HCT116 (cell line): ENCODE measurements at regions not wholly inside any gene's neighbourhood (a gene's known extent, or its start where the extent isn't known, plus 50 kb on each side); places are given as distances from the start of the nearest gene placed in this dataset.

Experiments
- ATAC-seq: fragments of 200-7000 bp; cut with Tn5 transposase; 2 replicates; pipeline ENCODE4 v1.9.1; 2020; ENCODE audit warnings: mild to moderate bottlenecking, moderate library complexity
- BruUV-seq: library from RNA; stranded (reverse); fragments of 400-500 nt; replicated peaks from 2 replicates; lab custom pipeline; 2021; lab: Mats Ljungman, UMichigan
- CTCF ChIA-PET: fragments of 300-600 bp; sonication (Branson Sonifier 250); formaldehyde crosslinking; loops from one replicate; lab custom pipeline; 2021; ENCODE audit warnings: antibody characterized with exemption; lab: Charles Lee
- POLR2A ChIA-PET: fragments of 300-600, 350-600 bp; sonication (Branson Sonifier 250); formaldehyde crosslinking; loops from one replicate; lab custom pipeline; 2021; ENCODE audit warnings: antibody characterized with exemption; lab: Charles Lee
- RAD21 ChIA-PET, 2 experiments: fragments of 300-600 bp; sonication (Branson Sonifier 250); formaldehyde crosslinking; loops; one replicate each; lab custom pipeline; 2023; ENCODE audit warnings: low total read pairs in 2 of 2; ENCODE audit not compliant: uncharacterized antibody in 2 of 2, unreplicated experiment in 2 of 2, low non-redundant PET in 1 of 2; lab: Charles Lee
- DNase-seq: peaks from one replicate; pipeline ENCODE4 v3.0.0-alpha.2; 2010; ENCODE audit warnings: low read depth, low spot score
- H2AFZ ChIP-seq: fragments of 200-600 bp; shearing (Covaris generic), sonication (generic); 2 replicates; pipeline ENCODE4 v1.6.1; 2017; ENCODE audit warnings: low read depth, mixed run types, mixed read lengths, antibody characterized with exemption, low read length; ENCODE audit not compliant: poor library complexity, severe bottlenecking
- H3K27ac ChIP-seq: 2 replicates; pipeline ENCODE4 v1.5.1; 2012; ENCODE audit warnings: low read depth, low read length
- H3K27me3 ChIP-seq: fragments of 200-600 bp; sonication (generic); 2 replicates; pipeline ENCODE4 v1.6.1; 2016; ENCODE audit warnings: mixed run types, low read length, mixed read lengths; ENCODE audit not compliant: insufficient read depth
- H3K36me3 ChIP-seq, 2 experiments: fragments of 200-500 bp in 1 of 2; fragments of 200-600 bp in 1 of 2; sonication (Bioruptor generic) in 1 of 2; sonication (generic) in 1 of 2; 2 replicates each; pipeline versions ENCODE4 v1.5.1 to v1.6.1; 2014 to 2016; ENCODE audit warnings: low read length in 2 of 2, inconsistent platforms in 1 of 2, mixed read lengths in 1 of 2, mixed run types in 1 of 2; ENCODE audit not compliant: insufficient read depth in 2 of 2, control insufficient read depth in 1 of 2
- H3K4me1 ChIP-seq, 2 experiments: fragments of 200-600 bp in 1 of 2; sonication (generic) in 1 of 2; 2 replicates each; pipeline versions ENCODE4 v1.5.1 to v1.6.1; 2012 to 2017; ENCODE audit warnings: low read length in 2 of 2, inconsistent platforms in 1 of 2, mild to moderate bottlenecking in 1 of 2, mixed read lengths in 1 of 2, mixed run types in 1 of 2, moderate library complexity in 1 of 2; ENCODE audit not compliant: insufficient read depth in 2 of 2, control insufficient read depth in 1 of 2
- H3K4me2 ChIP-seq: fragments of 200-600 bp; sonication (generic); 2 replicates; pipeline ENCODE4 v1.6.1; 2017; ENCODE audit warnings: mixed run types, low read length, mixed read lengths
- H3K4me3 ChIP-seq, 2 experiments: fragments of 200-600 bp in 1 of 2; sonication (generic) in 1 of 2; replicated peaks in 1 of 2; 2 replicates each; pipeline ENCODE4 v1.5.1; 2011 to 2016; ENCODE audit warnings: low read length in 2 of 2, control low read depth in 1 of 2, low read depth in 1 of 2, mild to moderate bottlenecking in 1 of 2, mixed read lengths in 1 of 2, mixed run types in 1 of 2
- H3K79me2 ChIP-seq: fragments of 200-600 bp; sonication (generic); 2 replicates; pipeline ENCODE4 v1.6.1; 2017; ENCODE audit warnings: mild to moderate bottlenecking, mixed run types, low read length, moderate library complexity, mixed read lengths; ENCODE audit not compliant: insufficient read depth
- H3K9ac ChIP-seq: fragments of 200-600 bp; sonication (generic); 2 replicates; pipeline ENCODE4 v1.6.1; 2016; ENCODE audit warnings: low read length, mixed read lengths
- H3K9me2 ChIP-seq: fragments of 200-600 bp; sonication (generic), shearing (Covaris generic); 2 replicates; pipeline ENCODE4 v1.6.1; 2017; ENCODE audit warnings: mixed run types, mild to moderate bottlenecking, moderate library complexity; ENCODE audit not compliant: insufficient read depth
- H3K9me3 ChIP-seq, 2 experiments: fragments of 200-500 bp in 1 of 2; fragments of 200-600 bp in 1 of 2; sonication (Bioruptor generic) in 1 of 2; sonication (generic) in 1 of 2; 2 replicates each; pipeline ENCODE4 v1.6.1; 2014 to 2017; ENCODE audit warnings: low read length in 2 of 2, mixed read lengths in 2 of 2, inconsistent platforms in 1 of 2, low read depth in 1 of 2, mild to moderate bottlenecking in 1 of 2, mixed run types in 1 of 2, moderate library complexity in 1 of 2; ENCODE audit not compliant: control insufficient read depth in 1 of 2, insufficient read depth in 1 of 2
- H4K20me1 ChIP-seq: fragments of 200-600 bp; sonication (generic), shearing (Covaris generic); 2 replicates; pipeline ENCODE4 v1.6.1; 2017; ENCODE audit warnings: mixed run types, mild to moderate bottlenecking, moderate library complexity; ENCODE audit not compliant: insufficient read depth
- CBX3 ChIP-seq: IDR thresholded peaks from 2 replicates; pipeline ENCODE4 v1.6.1; 2012; ENCODE audit warnings: low read depth
- CEBPB ChIP-seq: IDR thresholded peaks from 2 replicates; pipeline ENCODE4 v1.6.1; 2012; ENCODE audit warnings: low read depth
- EGR1 ChIP-seq: IDR thresholded peaks from 2 replicates; pipeline ENCODE4 v1.6.1; 2012; ENCODE audit warnings: low read depth
- ELF1 ChIP-seq: IDR thresholded peaks from 2 replicates; pipeline ENCODE4 v1.6.1; 2012; ENCODE audit warnings: low read depth, borderline replicate concordance
- EZH2 ChIP-seq: fragments of 200-600 bp; sonication (generic); IDR thresholded peaks from 2 replicates; pipeline ENCODE4 v1.6.1; 2017; ENCODE audit warnings: antibody characterized with exemption, mixed run types
- EZH2phosphoT487 ChIP-seq: fragments of 200-600 bp; IDR thresholded peaks from 2 replicates; pipeline ENCODE4 v1.6.1; 2018; ENCODE audit warnings: antibody characterized with exemption, borderline replicate concordance
- FOSL1 ChIP-seq: IDR thresholded peaks from 2 replicates; pipeline ENCODE4 v1.6.1; 2012; ENCODE audit warnings: low read depth
- JUND ChIP-seq: IDR thresholded peaks from 2 replicates; pipeline ENCODE4 v1.6.1; 2012
- POLR2AphosphoS5 ChIP-seq: IDR thresholded peaks from 2 replicates; pipeline ENCODE4 v1.6.1; 2011; ENCODE audit warnings: mild to moderate bottlenecking, low read depth, low read length, moderate library complexity
- RAD21 ChIP-seq: IDR thresholded peaks from 2 replicates; pipeline ENCODE4 v1.6.1; 2012; ENCODE audit warnings: low read depth, mild to moderate bottlenecking
- SRF ChIP-seq: IDR thresholded peaks from 2 replicates; pipeline ENCODE4 v1.6.1; 2012; ENCODE audit warnings: low read depth
- TCF7L2 ChIP-seq: IDR thresholded peaks from 2 replicates; pipeline ENCODE4 v1.7.0; 2011; ENCODE audit warnings: borderline replicate concordance, inconsistent platforms; ENCODE audit not compliant: insufficient read depth, insufficient read length; ENCODE audit errors: extremely low read depth
- ZNF274 ChIP-seq: fragments of 200-500 bp; sonication (Bioruptor generic); IDR thresholded peaks from 2 replicates; pipeline ENCODE4 v1.6.1; 2014; ENCODE audit warnings: mild to moderate bottlenecking, low read depth, low read length, inconsistent platforms
- intact Hi-C: fragments of 100-400 bp; cut with micrococcal nuclease; formaldehyde crosslinking; loops from 2 replicates; pipeline ENCODE4 v1.10.0; 2022
- TF ChIP-seq, protein P1 (sequence below): IDR thresholded peaks from 2 replicates; pipeline ENCODE4 v1.6.1; 2012
- TF ChIP-seq, protein P2 (sequence below): IDR thresholded peaks from 2 replicates; pipeline ENCODE4 v1.6.1; 2012
- TF ChIP-seq, protein P3 (sequence below): IDR thresholded peaks from 2 replicates; pipeline ENCODE4 v1.6.1; 2011; ENCODE audit warnings: mild to moderate bottlenecking, low read length, moderate library complexity; ENCODE audit not compliant: insufficient replicate concordance; ENCODE audit errors: extremely low read depth

DNA sequence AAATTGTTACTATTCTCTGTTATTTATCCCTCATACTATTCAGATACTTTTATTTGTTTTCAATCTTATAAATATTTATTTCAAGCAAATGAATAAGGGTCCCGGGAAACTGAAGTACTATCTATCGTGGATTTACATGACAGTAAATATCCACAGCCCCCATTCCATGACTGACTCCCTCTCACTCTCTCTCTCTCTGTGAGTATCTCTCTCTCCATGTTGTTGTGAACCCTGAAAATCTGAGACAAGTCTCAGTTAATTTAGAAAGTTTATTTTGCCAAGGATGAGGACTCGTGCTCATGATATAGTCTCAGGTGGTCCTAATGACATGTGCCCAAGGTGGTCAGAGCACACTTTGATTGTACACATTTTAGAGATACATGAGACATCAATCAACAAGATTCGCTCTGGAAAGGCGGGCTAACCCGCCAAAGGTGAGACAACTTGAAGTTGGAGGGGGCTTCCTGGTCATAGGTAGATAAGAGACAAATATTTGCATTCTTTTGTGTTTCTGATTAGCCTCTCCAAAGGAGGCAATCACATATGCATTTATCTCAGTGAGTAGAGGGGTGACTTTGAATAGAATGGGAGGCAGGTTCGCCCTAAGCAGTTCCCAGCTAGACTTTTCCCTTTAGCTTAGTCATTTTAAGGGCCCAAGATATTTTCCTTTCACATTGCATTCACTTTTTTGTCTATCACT is 986.4 kb downstream of the NLGN4X start:
- H3K36me3 ChIP-seq = no peaks in the 10 kb centered on the region
- TF ChIP-seq EZH2phosphoT487 = no peak
- TF ChIP-seq EZH2 = no peak
- TF ChIP-seq ELF1 = no peak
- TF ChIP-seq POLR2AphosphoS5 = no peak
- H3K4me3 ChIP-seq = no peak overlapping the region
- BruUV-seq = no TSS peak
- CTCF ChIA-PET = no interaction called here
- no peak overlapping the region for H3K9ac ChIP-seq
- no peak overlapping the region for H3K4me2 ChIP-seq
- RAD21 ChIA-PET = no interaction called here
- H3K27ac ChIP-seq = no peak overlapping the region
- POLR2A ChIA-PET = no interaction called here
- no peaks in the 10 kb centered on the region for H3K27me3 ChIP-seq
- H3K9me2 ChIP-seq = no peaks in the 10 kb centered on the region
- intact Hi-C loops = no loop called here
- ATAC-seq = no peak
- no peaks in the 10 kb centered on the region for H3K9me3 ChIP-seq
- no peak overlapping the region for H2AFZ ChIP-seq
- no peaks in the 10 kb centered on the region for H3K79me2 ChIP-seq
- H4K20me1 ChIP-seq = no peaks in the 10 kb centered on the region
- no peak for DNase-seq
- no peaks in the 10 kb centered on the region for H3K4me1 ChIP-seq

DNA sequence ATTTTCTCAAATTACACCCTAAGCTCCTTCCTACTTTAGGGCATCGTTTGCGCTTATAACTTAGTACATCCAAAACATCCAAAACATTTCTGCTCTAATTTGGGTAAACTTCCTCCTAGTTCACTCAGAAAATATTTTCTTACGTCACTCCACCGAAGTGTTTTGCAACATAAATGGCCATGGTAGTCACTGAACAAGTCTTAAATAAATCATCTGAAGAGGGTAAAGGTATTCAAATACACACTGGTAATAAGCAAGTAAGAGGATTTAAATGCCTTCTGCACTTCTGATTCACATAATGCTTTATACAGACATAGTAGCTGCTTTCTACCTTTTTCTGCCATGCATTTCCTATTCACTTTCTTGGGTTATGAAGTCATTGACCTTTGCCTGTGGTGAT is 991.9 kb downstream of the NLGN4X start:
- Histone ChIP-seq H2AFZ (no peak overlapping the region), H3K4me3 (no peak overlapping the region), H4K20me1 (no peaks in the 10 kb centered on the region), H3K27me3 (no peaks in the 10 kb centered on the region), H3K79me2 (no peaks in the 10 kb centered on the region), H3K9ac (no peak overlapping the region), H3K27ac (no peak overlapping the region), H3K9me3 (no peaks in the 10 kb centered on the region), H3K36me3 (no peaks in the 10 kb centered on the region), H3K4me2 (no peak overlapping the region), H3K4me1 (no peaks in the 10 kb centered on the region), H3K9me2 (no peaks in the 10 kb centered on the region)
- ChIA-PET CTCF (no interaction called here), RAD21 (no interaction called here), POLR2A (no interaction called here)
- ATAC-seq = no peak
- no peak for DNase-seq
- intact Hi-C loops = no loop called here
- BruUV-seq = no TSS peak
- TF ChIP-seq, protein P1, sequence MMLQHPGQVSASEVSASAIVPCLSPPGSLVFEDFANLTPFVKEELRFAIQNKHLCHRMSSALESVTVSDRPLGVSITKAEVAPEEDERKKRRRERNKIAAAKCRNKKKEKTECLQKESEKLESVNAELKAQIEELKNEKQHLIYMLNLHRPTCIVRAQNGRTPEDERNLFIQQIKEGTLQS = no peak
- TF ChIP-seq TCF7L2 = no peak
- TF ChIP-seq EZH2phosphoT487 = no peak
- TF ChIP-seq CEBPB = no peak
- TF ChIP-seq, protein P2, sequence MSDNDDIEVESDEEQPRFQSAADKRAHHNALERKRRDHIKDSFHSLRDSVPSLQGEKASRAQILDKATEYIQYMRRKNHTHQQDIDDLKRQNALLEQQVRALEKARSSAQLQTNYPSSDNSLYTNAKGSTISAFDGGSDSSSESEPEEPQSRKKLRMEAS = no peak
- no peak for TF ChIP-seq SRF
- TF ChIP-seq JUND = no peak
- TF ChIP-seq ZNF274 = no peak
- TF ChIP-seq EGR1 = no peak
- TF ChIP-seq, protein P3, sequence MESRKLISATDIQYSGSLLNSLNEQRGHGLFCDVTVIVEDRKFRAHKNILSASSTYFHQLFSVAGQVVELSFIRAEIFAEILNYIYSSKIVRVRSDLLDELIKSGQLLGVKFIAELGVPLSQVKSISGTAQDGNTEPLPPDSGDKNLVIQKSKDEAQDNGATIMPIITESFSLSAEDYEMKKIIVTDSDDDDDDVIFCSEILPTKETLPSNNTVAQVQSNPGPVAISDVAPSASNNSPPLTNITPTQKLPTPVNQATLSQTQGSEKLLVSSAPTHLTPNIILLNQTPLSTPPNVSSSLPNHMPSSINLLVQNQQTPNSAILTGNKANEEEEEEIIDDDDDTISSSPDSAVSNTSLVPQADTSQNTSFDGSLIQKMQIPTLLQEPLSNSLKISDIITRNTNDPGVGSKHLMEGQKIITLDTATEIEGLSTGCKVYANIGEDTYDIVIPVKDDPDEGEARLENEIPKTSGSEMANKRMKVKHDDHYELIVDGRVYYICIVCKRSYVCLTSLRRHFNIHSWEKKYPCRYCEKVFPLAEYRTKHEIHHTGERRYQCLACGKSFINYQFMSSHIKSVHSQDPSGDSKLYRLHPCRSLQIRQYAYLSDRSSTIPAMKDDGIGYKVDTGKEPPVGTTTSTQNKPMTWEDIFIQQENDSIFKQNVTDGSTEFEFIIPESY = no peak
- no peak for TF ChIP-seq POLR2AphosphoS5
- TF ChIP-seq RAD21 = no peak
- TF ChIP-seq CBX3 = no peak
- no peak for TF ChIP-seq FOSL1
- TF ChIP-seq ELF1 = no peak
